GM12878 (cell line): ENCODE measurements at regions not wholly inside any gene's neighbourhood (a gene's known extent, or its start where the extent isn't known, plus 50 kb on each side); places are given as distances from the start of the nearest gene placed in this dataset.

Experiments
- ATAC-seq: fragments of 200-7000 bp; cut with Tn5 transposase; 3 replicates; pipeline ENCODE4 v1.9.1; 2020; ENCODE audit warnings: mild to moderate bottlenecking, moderate library complexity
- BruUV-seq: library from RNA; stranded (reverse); fragments of 400-500 nt; replicated peaks from 2 replicates; lab custom pipeline; 2021; lab: Mats Ljungman, UMichigan
- CTCF ChIA-PET: fragments of 300-600 bp; sonication (Branson Sonifier 250); formaldehyde crosslinking; extraction: SDS; loops from one replicate; lab custom pipeline; 2021; ENCODE audit warnings: inconsistent platforms; lab: Yijun Ruan, JAX
- POLR2A ChIA-PET: fragments of 350-600 bp; formaldehyde crosslinking; extraction: SDS; loops from one replicate; lab custom pipeline; 2021; ENCODE audit warnings: inconsistent platforms; lab: Charles Lee
- RAD21 ChIA-PET: fragments of 300-600 bp; sonication (Branson Sonifier 250); formaldehyde crosslinking; loops from one replicate; lab custom pipeline; 2023; ENCODE audit warnings: antibody characterized with exemption; ENCODE audit not compliant: unreplicated experiment; lab: Charles Lee
- SMC1A ChIA-PET: fragments of 300-600 bp; sonication (Branson Sonifier 250); formaldehyde crosslinking; loops from one replicate; lab custom pipeline; 2023; ENCODE audit not compliant: unreplicated experiment, uncharacterized antibody; lab: Charles Lee
- DNase-seq: peaks from one replicate; pipeline ENCODE4 v3.0.0-alpha.2; 2011; ENCODE audit warnings: low read depth, low spot score
- FAIRE-seq: peaks from 3 replicates; lab custom pipeline; 2011; peaks lifted over from hg19 to GRCh38; lab: Jason Lieb, UNC
- H2AFZ ChIP-seq: 2 replicates; pipeline ENCODE4 v1.6.0; 2011; ENCODE audit warnings: low read depth, low read length, control low read depth; ENCODE audit not compliant: control insufficient read depth
- H3K27ac ChIP-seq: 2 replicates; pipeline ENCODE4 v1.5.1; 2011; ENCODE audit warnings: control low read depth; ENCODE audit not compliant: control insufficient read depth, insufficient read depth
- H3K27me3 ChIP-seq, 2 experiments: replicated peaks in 1 of 2; 2 replicates each; pipeline versions ENCODE4 v1.6.0 to v1.6.1; 2011; ENCODE audit warnings: low read length in 1 of 2; ENCODE audit not compliant: control insufficient read depth in 2 of 2, insufficient read depth in 2 of 2
- H3K36me3 ChIP-seq, 2 experiments: 2 replicates each; pipeline ENCODE4 v1.5.1; 2011; ENCODE audit warnings: low read length in 1 of 2; ENCODE audit not compliant: control insufficient read depth in 2 of 2, insufficient read depth in 2 of 2
- H3K4me1 ChIP-seq: 2 replicates; pipeline ENCODE4 v1.6.1; 2011; ENCODE audit warnings: mild to moderate bottlenecking, low read length, moderate library complexity, mixed read lengths; ENCODE audit not compliant: control insufficient read depth, insufficient read depth
- H3K4me2 ChIP-seq: 2 replicates; pipeline ENCODE4 v1.6.0; 2011; ENCODE audit warnings: control low read depth; ENCODE audit not compliant: control insufficient read depth, insufficient read depth
- H3K4me3 ChIP-seq: fragments of 200-600 bp; sonication (generic); 2 replicates; pipeline ENCODE4 v1.5.1; 2016
- H3K79me2 ChIP-seq: 2 replicates; pipeline ENCODE4 v1.6.0; 2011; ENCODE audit warnings: low read length; ENCODE audit not compliant: control insufficient read depth, insufficient read depth
- H3K9ac ChIP-seq: 2 replicates; pipeline ENCODE4 v1.8.0; 2011; ENCODE audit warnings: low read length, control low read depth, mixed read lengths; ENCODE audit not compliant: control insufficient read depth, insufficient read depth
- H3K9me3 ChIP-seq: replicated peaks from 3 replicates; pipeline ENCODE4 v1.5.1; 2011; ENCODE audit warnings: mild to moderate bottlenecking, low read length; ENCODE audit not compliant: control insufficient read depth, insufficient read depth
- H4K20me1 ChIP-seq: 2 replicates; pipeline ENCODE4 v1.6.0; 2011; ENCODE audit not compliant: control insufficient read depth, insufficient read depth
- BRCA1 ChIP-seq: IDR thresholded peaks from 2 replicates; pipeline ENCODE4 v1.6.1; 2011; ENCODE audit warnings: low read depth, low read length, improper control_type of control experiment
- ESRRA ChIP-seq: IDR thresholded peaks from 2 replicates; pipeline ENCODE4 v1.6.1; 2012; ENCODE audit warnings: mild to moderate bottlenecking, low read length, improper control_type of control experiment
- IKZF1 ChIP-seq: fragments of 450-650 bp; conservative IDR thresholded peaks from 2 replicates; pipeline ENCODE4 v1.6.1; 2017; ENCODE audit warnings: antibody characterized with exemption, mild to moderate bottlenecking
- MTA3 ChIP-seq: IDR thresholded peaks from 2 replicates; pipeline ENCODE4 v1.6.1; 2012; ENCODE audit warnings: low read length, inconsistent platforms, borderline replicate concordance
- NBN ChIP-seq: fragments of 450-650 bp; IDR thresholded peaks from 2 replicates; pipeline ENCODE4 v1.6.1; 2016
- PRDM15 ChIP-seq: fragments of 450-650 bp; formaldehyde crosslinking; IDR thresholded peaks from 2 replicates; pipeline ENCODE4 v1.4.0; 2020; ENCODE audit warnings: mild to moderate bottlenecking, moderate library complexity
- RCOR1 ChIP-seq: conservative IDR thresholded peaks from 2 replicates; pipeline ENCODE4 v1.6.1; 2012; ENCODE audit warnings: low read depth, low read length, improper control_type of control experiment
- WGBS: methylation state at CpG from one replicate; pipeline ENCODE4 v1.1.6; 2016; ENCODE audit warnings: low lambda C conversion rate; ENCODE audit not compliant: insufficient replicate concordance, insufficient coverage; ENCODE audit errors: missing lambda C conversion rate; 5-methylcytosine and 5-hydroxymethylcytosine counted together
- in situ Hi-C: fragments of 300-500 bp; cut with MboI; formaldehyde crosslinking; loops from 9 replicates; pipeline ENCODE4 v1.14.3; 2018; ENCODE audit warnings: mixed read lengths
- intact Hi-C: fragments of 100-400 bp; cut with micrococcal nuclease; formaldehyde crosslinking; loops from one replicate; pipeline ENCODE4 v1.14.2; 2022; ENCODE audit not compliant: unreplicated experiment
- TF ChIP-seq, protein P1 (sequence below): IDR thresholded peaks from 2 replicates; pipeline ENCODE4 v1.6.1; 2012; ENCODE audit warnings: low read depth, low read length, improper control_type of control experiment
- TF ChIP-seq, protein P2 (sequence below): fragments of 450-650 bp; conservative IDR thresholded peaks from 2 replicates; pipeline ENCODE4 v1.6.1; 2017; ENCODE audit warnings: mild to moderate bottlenecking, moderate library complexity

DNA sequence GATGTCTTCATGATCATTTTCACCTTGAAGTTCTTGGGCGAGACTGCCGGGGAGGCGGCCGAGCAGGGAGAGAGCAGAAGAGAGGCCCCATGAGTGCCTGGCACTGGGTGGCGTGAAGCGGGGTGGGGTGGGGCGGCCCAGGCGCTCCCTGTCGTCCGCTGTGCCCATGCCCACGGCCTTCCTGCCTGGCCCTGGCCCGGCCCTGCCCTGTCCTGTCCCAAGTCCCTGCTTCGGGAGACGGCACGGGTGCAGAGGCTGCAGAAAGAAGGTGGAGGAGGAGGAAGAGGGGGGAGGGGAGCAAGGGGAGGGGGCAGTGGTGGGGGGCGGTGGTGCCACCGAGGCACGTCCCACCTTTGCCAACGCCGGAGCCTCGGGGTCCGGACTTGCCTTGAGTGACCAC lies 118.4 kb downstream of the PTPRS start:
- no peak for DNase-seq
- intact Hi-C loops = no loop called here
- no peak overlapping the region for H3K27ac ChIP-seq
- ATAC-seq = no peak
- no peak overlapping the region for H3K4me2 ChIP-seq
- ChIA-PET SMC1A (no interaction called here), RAD21 (no interaction called here), CTCF (no interaction called here), POLR2A (no interaction called here)
- no peaks in the 10 kb centered on the region for H3K36me3 ChIP-seq
- no peak for TF ChIP-seq IKZF1
- TF ChIP-seq MTA3 = no peak
- TF ChIP-seq PRDM15 (CRISPR knock-in tag) = no peak
- TF ChIP-seq BRCA1 = no peak
- TF ChIP-seq NBN = no peak
- TF ChIP-seq, protein P1, sequence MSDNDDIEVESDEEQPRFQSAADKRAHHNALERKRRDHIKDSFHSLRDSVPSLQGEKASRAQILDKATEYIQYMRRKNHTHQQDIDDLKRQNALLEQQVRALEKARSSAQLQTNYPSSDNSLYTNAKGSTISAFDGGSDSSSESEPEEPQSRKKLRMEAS = no peak
- no peak for TF ChIP-seq RCOR1
- no peak for TF ChIP-seq ESRRA
- TF ChIP-seq, protein P2, sequence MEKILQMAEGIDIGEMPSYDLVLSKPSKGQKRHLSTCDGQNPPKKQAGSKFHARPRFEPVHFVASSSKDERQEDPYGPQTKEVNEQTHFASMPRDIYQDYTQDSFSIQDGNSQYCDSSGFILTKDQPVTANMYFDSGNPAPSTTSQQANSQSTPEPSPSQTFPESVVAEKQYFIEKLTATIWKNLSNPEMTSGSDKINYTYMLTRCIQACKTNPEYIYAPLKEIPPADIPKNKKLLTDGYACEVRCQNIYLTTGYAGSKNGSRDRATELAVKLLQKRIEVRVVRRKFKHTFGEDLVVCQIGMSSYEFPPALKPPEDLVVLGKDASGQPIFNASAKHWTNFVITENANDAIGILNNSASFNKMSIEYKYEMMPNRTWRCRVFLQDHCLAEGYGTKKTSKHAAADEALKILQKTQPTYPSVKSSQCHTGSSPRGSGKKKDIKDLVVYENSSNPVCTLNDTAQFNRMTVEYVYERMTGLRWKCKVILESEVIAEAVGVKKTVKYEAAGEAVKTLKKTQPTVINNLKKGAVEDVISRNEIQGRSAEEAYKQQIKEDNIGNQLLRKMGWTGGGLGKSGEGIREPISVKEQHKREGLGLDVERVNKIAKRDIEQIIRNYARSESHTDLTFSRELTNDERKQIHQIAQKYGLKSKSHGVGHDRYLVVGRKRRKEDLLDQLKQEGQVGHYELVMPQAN = no peak
- H2AFZ ChIP-seq = no peak overlapping the region
- no peaks in the 10 kb centered on the region for H3K79me2 ChIP-seq
- no peak for FAIRE-seq
- no peaks in the 10 kb centered on the region for H3K9me3 ChIP-seq
- H3K4me1 ChIP-seq = no peaks in the 10 kb centered on the region
- BruUV-seq = no TSS peak
- WGBS = 60% methylated on average over 12 of the region's 22 CpGs
- H4K20me1 ChIP-seq = no peaks in the 10 kb centered on the region
- in situ Hi-C loops = no loop called here
- H3K27me3 ChIP-seq = no peaks in the 10 kb centered on the region
- no peak overlapping the region for H3K4me3 ChIP-seq
- H3K9ac ChIP-seq = no peak overlapping the region
